ENCODE measurements at regions not wholly inside any gene's neighbourhood (a gene's known extent, or its start where the extent isn't known, plus 50 kb on each side); places are given as distances from the start of the nearest gene placed in this dataset.

- H3K4me3 ChIP-seq (ENCODE audit: low read depth, poor library complexity, severe bottlenecking): no peak overlapping the region
- no peak for DNase-seq (ENCODE audit: low spot score in 2 of 2)
- no peak for TF ChIP-seq CTCF (IDR thresholded peaks at IDR 0.05)
- TF ChIP-seq POLR2A (IDR thresholded peaks at IDR 0.05): no peak
- intact Hi-C loops (cut with DNase I; ENCODE audit: low total_unique reads): no loop called here
- WGBS, 2 donors: 65 to 77% methylated on average over 4 of the region's 4 CpGs
Measured at GRCh38 chr9:515665-516064, 301.0 kb downstream of the DOCK8 start.

GRCh38 chr9:517993-518392, 303.3 kb downstream of the DOCK8 start:
- intact Hi-C loops (cut with DNase I; ENCODE audit: low total_unique reads): no loop called here
- TF ChIP-seq CTCF (IDR thresholded peaks at IDR 0.05): no peak
- DNase-seq (ENCODE audit: low spot score in 2 of 2): no peak
- no peak overlapping the region for H3K4me3 ChIP-seq (ENCODE audit: low read depth, poor library complexity, severe bottlenecking)
- 63 to 67% methylated on average over 4 of the region's 4 CpGs for WGBS, 2 donors

GRCh38 chr9:518540-518939, 303.9 kb downstream of the DOCK8 start:
- intact Hi-C loops (cut with DNase I; ENCODE audit: low total_unique reads): no loop called here
- 60 to 69% methylated on average over 5 of the region's 5 CpGs for WGBS, 2 donors
- TF ChIP-seq CTCF (IDR thresholded peaks at IDR 0.05): no peak
- no peak for TF ChIP-seq POLR2A (IDR thresholded peaks at IDR 0.05)
- DNase-seq (ENCODE audit: low spot score in 2 of 2): no peak
- no peak overlapping the region for H3K4me3 ChIP-seq (ENCODE audit: low read depth, poor library complexity, severe bottlenecking)

- TF ChIP-seq POLR2A (IDR thresholded peaks at IDR 0.05) (no peak), CTCF (IDR thresholded peaks at IDR 0.05) (no peak)
- no peak for DNase-seq (ENCODE audit: low spot score in 2 of 2)
- intact Hi-C loops (cut with DNase I; ENCODE audit: low total_unique reads): no loop called here
- no peak overlapping the region for H3K4me3 ChIP-seq (ENCODE audit: low read depth, poor library complexity, severe bottlenecking)
- 42 to 45% methylated on average over 3 of the region's 3 CpGs for WGBS, 2 donors
Measured at GRCh38 chr9:519579-519978, 304.9 kb downstream of the DOCK8 start.

GRCh38 chr9:520302-520701, 305.6 kb downstream of the DOCK8 start:
- no peak for TF ChIP-seq CTCF (IDR thresholded peaks at IDR 0.05)
- TF ChIP-seq POLR2A (IDR thresholded peaks at IDR 0.05): no peak
- 70 to 73% methylated on average over 3 of the region's 3 CpGs for WGBS, 2 donors
- DNase-seq (ENCODE audit: low spot score in 2 of 2): no peak
- no peak overlapping the region for H3K4me3 ChIP-seq (ENCODE audit: low read depth, poor library complexity, severe bottlenecking)
- intact Hi-C loops (cut with DNase I; ENCODE audit: low total_unique reads): no loop called here

- no peak for DNase-seq (ENCODE audit: low spot score in 2 of 2)
- intact Hi-C loops (cut with DNase I; ENCODE audit: low total_unique reads): no loop called here
- no peak overlapping the region for H3K4me3 ChIP-seq (ENCODE audit: low read depth, poor library complexity, severe bottlenecking)
- no peak for TF ChIP-seq CTCF (IDR thresholded peaks at IDR 0.05)
- no peak for TF ChIP-seq POLR2A (IDR thresholded peaks at IDR 0.05)
- WGBS, 2 donors: 92 to 93% methylated on average over 5 of the region's 5 CpGs
Measured at GRCh38 chr9:522190-522589, 307.5 kb downstream of the DOCK8 start.

Data from lower leg skin (tissue), 4 donors.